ENCODE measurements at regions not wholly inside any gene's neighbourhood (a gene's known extent, or its start where the extent isn't known, plus 50 kb on each side); places are given as distances from the start of the nearest gene placed in this dataset.

GRCh38 chr3:157649511-157649910, 146.3 kb upstream of the VEPH1 start:
- TF ChIP-seq CTCF (IDR thresholded peaks at IDR 0.05), result no peak
- no peak for TF ChIP-seq POLR2AphosphoS5 (IDR thresholded peaks at IDR 0.05)
- TF ChIP-seq POLR2A (IDR thresholded peaks at IDR 0.05; ENCODE audit: low read depth), result no peak
